Osteocyte (in vitro differentiated cells): ENCODE measurements at regions not wholly inside any gene's neighbourhood (a gene's known extent, or its start where the extent isn't known, plus 50 kb on each side); places are given as distances from the start of the nearest gene placed in this dataset.
"Not testable (repeated sequence)": the region's sequence is repeated elsewhere in the genome, so short reads cannot be mapped to it uniquely, and the experiment has no call there.

ENCODE experiments used
- DNase-seq: peaks from one replicate; pipeline ENCODE4 v3.0.0; 2021; ENCODE audit warnings: mixed read lengths; ENCODE audit not compliant: unreplicated experiment; ENCODE audit errors: extremely low spot score
- H3K27ac Mint-ChIP-seq: one replicate; pipeline ENCODE4 v1.8.0; 2021; ENCODE audit warnings: mild to moderate bottlenecking, mixed read lengths; ENCODE audit not compliant: unreplicated experiment
- H3K27me3 Mint-ChIP-seq: one replicate; pipeline ENCODE4 v1.8.0; 2021; ENCODE audit warnings: mixed read lengths; ENCODE audit not compliant: unreplicated experiment
- H3K36me3 Mint-ChIP-seq: one replicate; pipeline ENCODE4 v1.8.0; 2021; ENCODE audit warnings: mixed read lengths; ENCODE audit not compliant: unreplicated experiment
- H3K4me1 Mint-ChIP-seq: one replicate; pipeline ENCODE4 v1.8.0; 2021; ENCODE audit warnings: mixed read lengths; ENCODE audit not compliant: unreplicated experiment
- H3K4me3 Mint-ChIP-seq: one replicate; pipeline ENCODE4 v1.8.0; 2021; ENCODE audit warnings: mild to moderate bottlenecking, moderate library complexity, mixed read lengths; ENCODE audit not compliant: unreplicated experiment
- H3K9me3 Mint-ChIP-seq: one replicate; pipeline ENCODE4 v1.8.0; 2021; ENCODE audit warnings: mixed read lengths; ENCODE audit not compliant: unreplicated experiment
- CTCF ChIP-seq: fragments of 200-600 bp; sonication (generic); IDR thresholded peaks from 2 replicates; pipeline ENCODE4 v1.5.0; 2021; ENCODE audit warnings: antibody characterized with exemption, mild to moderate bottlenecking, moderate library complexity

GRCh38 chr17:12195418-12195817 lies 174.7 kb downstream of the MAP2K4 start:
- Mint-ChIP-seq H3K27ac (no peak overlapping the region), H3K27me3 (no peaks in the 10 kb centered on the region), H3K36me3 (no peaks in the 10 kb centered on the region), H3K9me3 (peaks cover 4% of the 10 kb centered on the region), H3K4me3 (no peak overlapping the region), H3K4me1 (no peaks in the 10 kb centered on the region)
- DNase-seq: no peak
- TF ChIP-seq CTCF: no peak

GRCh38 chr17:12201294-12201880 lies 180.7 kb downstream of the MAP2K4 start:
- no peaks in the 10 kb centered on the region for H3K27me3 Mint-ChIP-seq
- H3K36me3 Mint-ChIP-seq: no peaks in the 10 kb centered on the region
- H3K4me1 Mint-ChIP-seq: no peaks in the 10 kb centered on the region
- H3K27ac Mint-ChIP-seq: no peak overlapping the region
- H3K9me3 Mint-ChIP-seq: peaks cover 4% of the 10 kb centered on the region
- peak; percentile 42 for DNase-seq
- no peak overlapping the region for H3K4me3 Mint-ChIP-seq
- no peak for TF ChIP-seq CTCF

GRCh38 chr17:12209632-12210191 lies 189.0 kb downstream of the MAP2K4 start:
- TF ChIP-seq CTCF: no peak
- Mint-ChIP-seq H3K9me3 (no peaks in the 10 kb centered on the region), H3K36me3 (no peaks in the 10 kb centered on the region), H3K4me1 (no peaks in the 10 kb centered on the region), H3K4me3 (no peak overlapping the region), H3K27ac (no peak overlapping the region), H3K27me3 (peaks cover 22% of the 10 kb centered on the region)
- no peak for DNase-seq

- H3K27me3 Mint-ChIP-seq: peaks cover 38% of the 10 kb centered on the region
Observed at GRCh38 chr17:12220714-12221439, 200.2 kb downstream of the MAP2K4 start.

GRCh38 chr17:12222392-12222791 lies 201.7 kb downstream of the MAP2K4 start:
- Mint-ChIP-seq H3K36me3 (no peaks in the 10 kb centered on the region), H3K27ac (no peak overlapping the region), H3K4me3 (no peak overlapping the region), H3K4me1 (no peaks in the 10 kb centered on the region), H3K27me3 (peaks cover 32% of the 10 kb centered on the region), H3K9me3 (no peaks in the 10 kb centered on the region)
- no peak for TF ChIP-seq CTCF
- no peak for DNase-seq

More at GRCh38 chr17:12220714-12221439, 200.2 kb downstream of the MAP2K4 start:
- not testable (repeated sequence) for H3K36me3 Mint-ChIP-seq, H3K27ac Mint-ChIP-seq, H3K4me1 Mint-ChIP-seq, DNase-seq, H3K9me3 Mint-ChIP-seq, H3K4me3 Mint-ChIP-seq
